ENCODE measurements at regions not wholly inside any gene's neighbourhood (a gene's known extent, or its start where the extent isn't known, plus 50 kb on each side); places are given as distances from the start of the nearest gene placed in this dataset.

DNA sequence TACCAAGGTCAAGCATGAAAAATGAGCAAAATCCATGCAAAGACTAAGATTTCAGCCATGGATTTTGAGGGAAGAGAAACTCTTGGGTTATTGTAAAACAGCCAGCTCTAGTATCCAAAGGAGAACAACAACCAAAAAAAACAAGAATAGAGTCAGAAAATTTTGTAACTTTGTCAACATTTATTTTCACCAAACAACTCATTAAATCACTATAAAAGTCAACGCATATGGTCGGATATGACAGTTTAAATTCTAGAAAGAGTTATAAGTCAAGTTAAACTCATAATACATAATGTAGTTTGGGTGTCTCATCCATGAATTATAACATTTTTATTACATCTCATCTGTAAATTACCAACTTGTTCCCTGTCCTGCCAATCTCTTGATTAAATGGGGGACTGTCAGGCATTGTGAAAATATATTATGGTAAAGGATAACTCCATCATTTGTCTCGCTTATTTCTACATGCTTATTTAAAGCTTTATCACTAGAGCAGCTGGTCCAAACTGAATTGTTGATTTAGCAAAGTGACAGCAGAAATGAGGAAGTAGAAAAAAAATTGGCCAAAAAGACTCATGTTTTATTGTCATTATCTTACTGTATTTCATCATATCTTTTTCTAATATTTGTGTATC, 224.8 kb upstream of the NOCT start:
- TF ChIP-seq, protein P1, sequence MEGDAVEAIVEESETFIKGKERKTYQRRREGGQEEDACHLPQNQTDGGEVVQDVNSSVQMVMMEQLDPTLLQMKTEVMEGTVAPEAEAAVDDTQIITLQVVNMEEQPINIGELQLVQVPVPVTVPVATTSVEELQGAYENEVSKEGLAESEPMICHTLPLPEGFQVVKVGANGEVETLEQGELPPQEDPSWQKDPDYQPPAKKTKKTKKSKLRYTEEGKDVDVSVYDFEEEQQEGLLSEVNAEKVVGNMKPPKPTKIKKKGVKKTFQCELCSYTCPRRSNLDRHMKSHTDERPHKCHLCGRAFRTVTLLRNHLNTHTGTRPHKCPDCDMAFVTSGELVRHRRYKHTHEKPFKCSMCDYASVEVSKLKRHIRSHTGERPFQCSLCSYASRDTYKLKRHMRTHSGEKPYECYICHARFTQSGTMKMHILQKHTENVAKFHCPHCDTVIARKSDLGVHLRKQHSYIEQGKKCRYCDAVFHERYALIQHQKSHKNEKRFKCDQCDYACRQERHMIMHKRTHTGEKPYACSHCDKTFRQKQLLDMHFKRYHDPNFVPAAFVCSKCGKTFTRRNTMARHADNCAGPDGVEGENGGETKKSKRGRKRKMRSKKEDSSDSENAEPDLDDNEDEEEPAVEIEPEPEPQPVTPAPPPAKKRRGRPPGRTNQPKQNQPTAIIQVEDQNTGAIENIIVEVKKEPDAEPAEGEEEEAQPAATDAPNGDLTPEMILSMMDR (IDR thresholded peaks at IDR 0.05; ENCODE audit: low read depth, low read length, poor library complexity, severe bottlenecking): no peak
- TF ChIP-seq EZH2phosphoT487 (IDR thresholded peaks at IDR 0.05; ENCODE audit: borderline replicate concordance, low read length): no peak

Measured in DOHH2 (cell line).